ENCODE measurements at regions not wholly inside any gene's neighbourhood (a gene's known extent, or its start where the extent isn't known, plus 50 kb on each side); places are given as distances from the start of the nearest gene placed in this dataset.
A peak's percentile ranks its signal among the peaks of the same experiment; 100 is the strongest.

- TF ChIP-seq PRDM2 (tag by site-specific recombination; IDR thresholded peaks at IDR 0.05; ENCODE audit: borderline replicate concordance), result no peak
- TF ChIP-seq ZNF37A (tag by site-specific recombination; IDR thresholded peaks at IDR 0.05), result no peak
- TF ChIP-seq ZNF155 (tag by site-specific recombination; IDR thresholded peaks at IDR 0.05), result no peak
- TF ChIP-seq MEIS1 (CRISPR knock-in tag; IDR thresholded peaks at IDR 0.05; ENCODE audit: borderline replicate concordance), result no peak
Observed at GRCh38 chr13:74061926-74062595, 72.1 kb downstream of the KLF12 start (continued).

- H3K27ac ChIP-seq (ENCODE audit: extremely low read depth, low read depth, low read length), result no peak overlapping the region
- CTCF ChIA-PET, result interaction anchor here (0.9 kb wide), 1 partner anchor 10 kb away, joined by 3 read pairs; no protein-coding TSS in a partner anchor
- H3K9me3 ChIP-seq (ENCODE audit: control insufficient read depth, insufficient read depth, low read depth, low read length), result no peaks in the 10 kb centered on the region
- no peak overlapping the region for H3K4me3 ChIP-seq (ENCODE audit: low read depth, low read length)
- TF ChIP-seq ZSCAN16 (tag by site-specific recombination; IDR thresholded peaks at IDR 0.05) (no peak), ZNF341 (tag by site-specific recombination; IDR thresholded peaks at IDR 0.05; ENCODE audit: low read depth) (no peak), MZF1 (tag by site-specific recombination; IDR thresholded peaks at IDR 0.05; ENCODE audit: borderline replicate concordance) (peak; percentile 62), KLF1 (tag by site-specific recombination; IDR thresholded peaks at IDR 0.05) (peak; percentile 60), ZBTB17 (tag by site-specific recombination; IDR thresholded peaks at IDR 0.05) (peak; percentile 88), TRIM28 (IDR thresholded peaks at IDR 0.05; ENCODE audit: borderline replicate concordance, low read length) (peak; percentile 56; the same call in 1 of the 2 replicates), ZFP69B (tag by site-specific recombination; IDR thresholded peaks at IDR 0.05) (no peak), ZBTB48 (tag by site-specific recombination; IDR thresholded peaks at IDR 0.05) (no peak)
- POLR2A ChIA-PET, result no interaction called here
- H3K36me3 ChIP-seq (ENCODE audit: control insufficient read depth in 2 of 2, insufficient read depth in 1 of 2, low read length in 2 of 2), result no peaks in the 10 kb centered on the region
- no peaks in the 10 kb centered on the region for H3K4me1 ChIP-seq (ENCODE audit: control insufficient read depth, insufficient read depth, low read length)
Observed at GRCh38 chr13:74056801-74057542, 77.2 kb downstream of the KLF12 start.

GRCh38 chr13:74052402-74052928, 81.7 kb downstream of the KLF12 start:
- Histone ChIP-seq H3K4me1 (ENCODE audit: control insufficient read depth, insufficient read depth, low read length) (no peaks in the 10 kb centered on the region), H3K4me3 (ENCODE audit: low read depth, low read length) (no peak overlapping the region), H3K9me3 (ENCODE audit: control insufficient read depth, insufficient read depth, low read depth, low read length) (no peaks in the 10 kb centered on the region), H3K27ac (ENCODE audit: extremely low read depth, low read depth, low read length) (no peak overlapping the region), H3K36me3 (ENCODE audit: control insufficient read depth in 2 of 2, insufficient read depth in 1 of 2, low read length in 2 of 2) (no peaks in the 10 kb centered on the region)
- POLR2A ChIA-PET, result no interaction called here
- CTCF ChIA-PET, result no interaction called here
- TF ChIP-seq ZBTB7A (tag by site-specific recombination; IDR thresholded peaks at IDR 0.05; ENCODE audit: low read depth) (no peak), ZNF530 (tag by site-specific recombination; IDR thresholded peaks at IDR 0.05; ENCODE audit: low read depth) (no peak), GFI1B (tag by site-specific recombination; IDR thresholded peaks at IDR 0.05) (no peak), ZSCAN4 (tag by site-specific recombination; IDR thresholded peaks at IDR 0.05) (no peak)

All from HEK293 (cell line).